Non-pigmented ciliary epithelial cell (primary cell): ENCODE measurements at regions not wholly inside any gene's neighbourhood (a gene's known extent, or its start where the extent isn't known, plus 50 kb on each side); places are given as distances from the start of the nearest gene placed in this dataset.

Source experiments
- DNase-seq: peaks from one replicate; pipeline ENCODE4 v3.0.0-alpha.2; 2010; ENCODE audit warnings: low read depth

GRCh38 chr2:204479557-204479956 is 65.7 kb upstream of the PARD3B start:
- no peak for DNase-seq

- DNase-seq = no peak
Measured at GRCh38 chr2:204480676-204481075, 64.6 kb upstream of the PARD3B start.

GRCh38 chr2:204483608-204484081 is 61.6 kb upstream of the PARD3B start:
- no peak for DNase-seq

GRCh38 chr2:204486321-204486720 is 59.0 kb upstream of the PARD3B start:
- no peak for DNase-seq

GRCh38 chr2:204486805-204487204 is 58.5 kb upstream of the PARD3B start:
- no peak for DNase-seq

GRCh38 chr2:204487447-204488229 is 57.6 kb upstream of the PARD3B start:
- DNase-seq = no peak

GRCh38 chr2:204491528-204491927 is 53.7 kb upstream of the PARD3B start:
- DNase-seq = no peak

- DNase-seq = no peak
Measured at GRCh38 chr2:204492417-204492816, 52.9 kb upstream of the PARD3B start.

GRCh38 chr2:204494681-204495080 is 50.6 kb upstream of the PARD3B start:
- DNase-seq = no peak

GRCh38 chr2:204495381-204495780 is 49.9 kb upstream of the PARD3B start:
- DNase-seq = no peak
